ENCODE measurements at regions not wholly inside any gene's neighbourhood (a gene's known extent, or its start where the extent isn't known, plus 50 kb on each side); places are given as distances from the start of the nearest gene placed in this dataset.

- H3K4me2 ChIP-seq, result no peak overlapping the region
- H3K9me3 ChIP-seq (ENCODE audit: low read depth), result no peaks in the 10 kb centered on the region
- no peak overlapping the region for H2AFZ ChIP-seq
- no peaks in the 10 kb centered on the region for H3K4me1 ChIP-seq (ENCODE audit: insufficient read depth)
- no peaks in the 10 kb centered on the region for H3K79me2 ChIP-seq
- H3K36me3 ChIP-seq (replicated peaks; ENCODE audit: insufficient read depth, low read depth), result no peaks in the 10 kb centered on the region
- H3K9me2 ChIP-seq (replicated peaks; ENCODE audit: insufficient read depth), result no peaks in the 10 kb centered on the region
- H3K4me3 ChIP-seq, result no peak overlapping the region
- no peaks in the 10 kb centered on the region for H3K27me3 ChIP-seq
- DNase-seq (ENCODE audit: low spot score), result no peak
- TF ChIP-seq EZH2 (IDR thresholded peaks at IDR 0.05; ENCODE audit: borderline replicate concordance), result no peak
- TF ChIP-seq EZH2phosphoT487 (IDR thresholded peaks at IDR 0.05; ENCODE audit: low read depth, severe bottlenecking, unreplicated experiment), result no peak
- no peak for TF ChIP-seq CTCF (IDR thresholded peaks at IDR 0.05; ENCODE audit: poor library complexity)
- H3K27ac ChIP-seq, result no peak overlapping the region
- no peaks in the 10 kb centered on the region for H4K20me1 ChIP-seq (ENCODE audit: insufficient read depth, poor library complexity, severe bottlenecking)
- WGBS (ENCODE audit: low lambda C conversion rate, missing lambda C conversion rate), result 91% methylated on average over 4 of the region's 4 CpGs
Measured at GRCh38 chr18:71743634-71744033, 800.5 kb downstream of the CBLN2 start.

- H3K27ac ChIP-seq, result no peak overlapping the region
- no peaks in the 10 kb centered on the region for H3K36me3 ChIP-seq (replicated peaks; ENCODE audit: insufficient read depth, low read depth)
- no peaks in the 10 kb centered on the region for H3K27me3 ChIP-seq
- no peaks in the 10 kb centered on the region for H3K9me2 ChIP-seq (replicated peaks; ENCODE audit: insufficient read depth)
- H4K20me1 ChIP-seq (ENCODE audit: insufficient read depth, poor library complexity, severe bottlenecking), result no peaks in the 10 kb centered on the region
- H3K4me1 ChIP-seq (ENCODE audit: insufficient read depth), result no peaks in the 10 kb centered on the region
- no peak for DNase-seq (ENCODE audit: low spot score)
- no peak overlapping the region for H2AFZ ChIP-seq
- no peaks in the 10 kb centered on the region for H3K79me2 ChIP-seq
- H3K4me3 ChIP-seq, result no peak overlapping the region
- no peaks in the 10 kb centered on the region for H3K9me3 ChIP-seq (ENCODE audit: low read depth)
- TF ChIP-seq CTCF (IDR thresholded peaks at IDR 0.05; ENCODE audit: poor library complexity) (no peak), EZH2 (IDR thresholded peaks at IDR 0.05; ENCODE audit: borderline replicate concordance) (no peak), EZH2phosphoT487 (IDR thresholded peaks at IDR 0.05; ENCODE audit: low read depth, severe bottlenecking, unreplicated experiment) (no peak)
- H3K4me2 ChIP-seq, result no peak overlapping the region
- 66% methylated on average over 2 of the region's 2 CpGs for WGBS (ENCODE audit: low lambda C conversion rate, missing lambda C conversion rate)
Measured at GRCh38 chr18:71729611-71730010, 814.5 kb downstream of the CBLN2 start.

- Histone ChIP-seq H3K4me1 (ENCODE audit: insufficient read depth) (no peaks in the 10 kb centered on the region), H2AFZ (no peak overlapping the region), H3K9me2 (replicated peaks; ENCODE audit: insufficient read depth) (no peaks in the 10 kb centered on the region), H4K20me1 (ENCODE audit: insufficient read depth, poor library complexity, severe bottlenecking) (no peaks in the 10 kb centered on the region), H3K36me3 (replicated peaks; ENCODE audit: insufficient read depth, low read depth) (no peaks in the 10 kb centered on the region), H3K4me3 (no peak overlapping the region), H3K9me3 (ENCODE audit: low read depth) (no peaks in the 10 kb centered on the region), H3K27ac (no peak overlapping the region), H3K4me2 (no peak overlapping the region), H3K27me3 (no peaks in the 10 kb centered on the region), H3K79me2 (no peaks in the 10 kb centered on the region)
- 59% methylated on average over 2 of the region's 2 CpGs for WGBS (ENCODE audit: low lambda C conversion rate, missing lambda C conversion rate)
- DNase-seq (ENCODE audit: low spot score), result no peak
- TF ChIP-seq EZH2phosphoT487 (IDR thresholded peaks at IDR 0.05; ENCODE audit: low read depth, severe bottlenecking, unreplicated experiment) (no peak), EZH2 (IDR thresholded peaks at IDR 0.05; ENCODE audit: borderline replicate concordance) (no peak), CTCF (IDR thresholded peaks at IDR 0.05; ENCODE audit: poor library complexity) (no peak)
Measured at GRCh38 chr18:71727909-71728308, 816.2 kb downstream of the CBLN2 start.

GRCh38 chr18:71725256-71725655 lies 818.9 kb downstream of the CBLN2 start:
- TF ChIP-seq EZH2 (IDR thresholded peaks at IDR 0.05; ENCODE audit: borderline replicate concordance) (no peak), CTCF (IDR thresholded peaks at IDR 0.05; ENCODE audit: poor library complexity) (no peak), EZH2phosphoT487 (IDR thresholded peaks at IDR 0.05; ENCODE audit: low read depth, severe bottlenecking, unreplicated experiment) (no peak)
- no peak overlapping the region for H3K4me2 ChIP-seq
- no peaks in the 10 kb centered on the region for H3K79me2 ChIP-seq
- no peaks in the 10 kb centered on the region for H3K9me3 ChIP-seq (ENCODE audit: low read depth)
- H3K9me2 ChIP-seq (replicated peaks; ENCODE audit: insufficient read depth), result no peaks in the 10 kb centered on the region
- H3K27ac ChIP-seq, result no peak overlapping the region
- H3K36me3 ChIP-seq (replicated peaks; ENCODE audit: insufficient read depth, low read depth), result no peaks in the 10 kb centered on the region
- WGBS (ENCODE audit: low lambda C conversion rate, missing lambda C conversion rate), result 80% methylated on average over 2 of the region's 2 CpGs
- no peaks in the 10 kb centered on the region for H3K4me1 ChIP-seq (ENCODE audit: insufficient read depth)
- no peak for DNase-seq (ENCODE audit: low spot score)
- H3K27me3 ChIP-seq, result no peaks in the 10 kb centered on the region
- no peaks in the 10 kb centered on the region for H4K20me1 ChIP-seq (ENCODE audit: insufficient read depth, poor library complexity, severe bottlenecking)
- no peak overlapping the region for H3K4me3 ChIP-seq
- H2AFZ ChIP-seq, result no peak overlapping the region
